ENCODE measurements at regions not wholly inside any gene's neighbourhood (a gene's known extent, or its start where the extent isn't known, plus 50 kb on each side); places are given as distances from the start of the nearest gene placed in this dataset.

- no peaks in the 10 kb centered on the region for H4K20me1 ChIP-seq (ENCODE audit: insufficient read depth, low read length)
- H3K4me3 ChIP-seq (ENCODE audit: insufficient read depth, low read depth, low read length): no peak overlapping the region
- Mint-ChIP-seq H3K9me3 (ENCODE audit: unreplicated experiment) (no peaks in the 10 kb centered on the region), H3K27ac (ENCODE audit: unreplicated experiment) (no peak overlapping the region), H3K4me3 (ENCODE audit: unreplicated experiment) (no peak overlapping the region), H3K4me1 (ENCODE audit: low read depth, unreplicated experiment) (no peaks in the 10 kb centered on the region), H3K36me3 (ENCODE audit: low read depth, unreplicated experiment) (no peaks in the 10 kb centered on the region), H3K27me3 (ENCODE audit: low read depth, unreplicated experiment) (no peaks in the 10 kb centered on the region)
- H3K27me3 ChIP-seq (ENCODE audit: insufficient read depth, low read length): no peaks in the 10 kb centered on the region
- no peak overlapping the region for H3K9ac ChIP-seq (ENCODE audit: low read length)
- H3K79me2 ChIP-seq (ENCODE audit: insufficient read depth, low read length): no peaks in the 10 kb centered on the region
- H3K27ac ChIP-seq (ENCODE audit: low read depth, low read length): no peak overlapping the region
- no peaks in the 10 kb centered on the region for H3K36me3 ChIP-seq (ENCODE audit: insufficient read depth, low read length)
- FAIRE-seq (no peak), DNase-seq (ENCODE audit: low read depth) (no peak)
- TF ChIP-seq, protein P1, sequence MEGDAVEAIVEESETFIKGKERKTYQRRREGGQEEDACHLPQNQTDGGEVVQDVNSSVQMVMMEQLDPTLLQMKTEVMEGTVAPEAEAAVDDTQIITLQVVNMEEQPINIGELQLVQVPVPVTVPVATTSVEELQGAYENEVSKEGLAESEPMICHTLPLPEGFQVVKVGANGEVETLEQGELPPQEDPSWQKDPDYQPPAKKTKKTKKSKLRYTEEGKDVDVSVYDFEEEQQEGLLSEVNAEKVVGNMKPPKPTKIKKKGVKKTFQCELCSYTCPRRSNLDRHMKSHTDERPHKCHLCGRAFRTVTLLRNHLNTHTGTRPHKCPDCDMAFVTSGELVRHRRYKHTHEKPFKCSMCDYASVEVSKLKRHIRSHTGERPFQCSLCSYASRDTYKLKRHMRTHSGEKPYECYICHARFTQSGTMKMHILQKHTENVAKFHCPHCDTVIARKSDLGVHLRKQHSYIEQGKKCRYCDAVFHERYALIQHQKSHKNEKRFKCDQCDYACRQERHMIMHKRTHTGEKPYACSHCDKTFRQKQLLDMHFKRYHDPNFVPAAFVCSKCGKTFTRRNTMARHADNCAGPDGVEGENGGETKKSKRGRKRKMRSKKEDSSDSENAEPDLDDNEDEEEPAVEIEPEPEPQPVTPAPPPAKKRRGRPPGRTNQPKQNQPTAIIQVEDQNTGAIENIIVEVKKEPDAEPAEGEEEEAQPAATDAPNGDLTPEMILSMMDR (IDR thresholded peaks at IDR 0.05; ENCODE audit: insufficient read depth, low read depth, low read length): no peak
- no peak overlapping the region for H2AFZ ChIP-seq (ENCODE audit: low read depth, low read length)
- no peaks in the 10 kb centered on the region for H3K4me1 ChIP-seq (ENCODE audit: insufficient read depth, low read length)
- no peaks in the 10 kb centered on the region for H3K9me3 ChIP-seq (ENCODE audit: insufficient read depth, low read depth, low read length)
- no peak overlapping the region for H3K4me2 ChIP-seq (ENCODE audit: low read length)
Observed at GRCh38 chr10:76740514-76740913, 897.1 kb downstream of the KCNMA1 start.

- Histone ChIP-seq H3K4me2 (ENCODE audit: low read length) (no peak overlapping the region), H3K36me3 (ENCODE audit: insufficient read depth, low read length) (no peaks in the 10 kb centered on the region), H3K27ac (ENCODE audit: low read depth, low read length) (no peak overlapping the region), H4K20me1 (ENCODE audit: insufficient read depth, low read length) (no peaks in the 10 kb centered on the region), H2AFZ (ENCODE audit: low read depth, low read length) (no peak overlapping the region), H3K79me2 (ENCODE audit: insufficient read depth, low read length) (no peaks in the 10 kb centered on the region), H3K9ac (ENCODE audit: low read length) (no peak overlapping the region), H3K27me3 (ENCODE audit: insufficient read depth, low read length) (no peaks in the 10 kb centered on the region), H3K9me3 (ENCODE audit: insufficient read depth, low read depth, low read length) (no peaks in the 10 kb centered on the region), H3K4me1 (ENCODE audit: insufficient read depth, low read length) (no peaks in the 10 kb centered on the region), H3K4me3 (ENCODE audit: insufficient read depth, low read depth, low read length) (no peak overlapping the region)
- no peaks in the 10 kb centered on the region for H3K9me3 Mint-ChIP-seq (ENCODE audit: unreplicated experiment)
- no peak for TF ChIP-seq EZH2 (IDR thresholded peaks at IDR 0.05; ENCODE audit: insufficient read depth, low read length)
- TF ChIP-seq, protein P1 (IDR thresholded peaks at IDR 0.05; ENCODE audit: insufficient read depth, low read depth, low read length): no peak
- no peaks in the 10 kb centered on the region for H3K36me3 Mint-ChIP-seq (ENCODE audit: low read depth, unreplicated experiment)
- FAIRE-seq: no peak
- H3K27ac Mint-ChIP-seq (ENCODE audit: unreplicated experiment): no peak overlapping the region
- H3K4me3 Mint-ChIP-seq (ENCODE audit: unreplicated experiment): no peak overlapping the region
- no peak for DNase-seq (ENCODE audit: low read depth)
- no peaks in the 10 kb centered on the region for H3K27me3 Mint-ChIP-seq (ENCODE audit: low read depth, unreplicated experiment)
- no peaks in the 10 kb centered on the region for H3K4me1 Mint-ChIP-seq (ENCODE audit: low read depth, unreplicated experiment)
Observed at GRCh38 chr10:76738991-76739390, 898.6 kb downstream of the KCNMA1 start.

- H3K27ac Mint-ChIP-seq (ENCODE audit: unreplicated experiment): no peak overlapping the region
- H3K4me1 Mint-ChIP-seq (ENCODE audit: low read depth, unreplicated experiment): no peaks in the 10 kb centered on the region
- H3K4me2 ChIP-seq (ENCODE audit: low read length): no peak overlapping the region
- H3K9me3 ChIP-seq (ENCODE audit: insufficient read depth, low read depth, low read length): peaks cover 3% of the 10 kb centered on the region
- TF ChIP-seq EZH2 (IDR thresholded peaks at IDR 0.05; ENCODE audit: insufficient read depth, low read length): no peak
- TF ChIP-seq, protein P1 (IDR thresholded peaks at IDR 0.05; ENCODE audit: insufficient read depth, low read depth, low read length): no peak
- H3K27me3 ChIP-seq (ENCODE audit: insufficient read depth, low read length): no peaks in the 10 kb centered on the region
- no peak overlapping the region for H3K4me3 Mint-ChIP-seq (ENCODE audit: unreplicated experiment)
- H3K36me3 ChIP-seq (ENCODE audit: insufficient read depth, low read length): no peaks in the 10 kb centered on the region
- H4K20me1 ChIP-seq (ENCODE audit: insufficient read depth, low read length): no peaks in the 10 kb centered on the region
- H3K79me2 ChIP-seq (ENCODE audit: insufficient read depth, low read length): no peaks in the 10 kb centered on the region
- peaks cover under 1% of the 10 kb centered on the region for H3K27me3 Mint-ChIP-seq (ENCODE audit: low read depth, unreplicated experiment)
- H3K4me3 ChIP-seq (ENCODE audit: insufficient read depth, low read depth, low read length): no peak overlapping the region
- H3K9me3 Mint-ChIP-seq (ENCODE audit: unreplicated experiment): peaks cover 2% of the 10 kb centered on the region
- H3K36me3 Mint-ChIP-seq (ENCODE audit: low read depth, unreplicated experiment): peaks cover 2% of the 10 kb centered on the region
- FAIRE-seq: no peak
- no peak for DNase-seq (ENCODE audit: low read depth)
- no peak overlapping the region for H3K27ac ChIP-seq (ENCODE audit: low read depth, low read length)
- no peak overlapping the region for H2AFZ ChIP-seq (ENCODE audit: low read depth, low read length)
- no peaks in the 10 kb centered on the region for H3K4me1 ChIP-seq (ENCODE audit: insufficient read depth, low read length)
- no peak overlapping the region for H3K9ac ChIP-seq (ENCODE audit: low read length)
Observed at GRCh38 chr10:76736815-76737618, 900.6 kb downstream of the KCNMA1 start.
